Vagina (tissue), 2 donors: ENCODE measurements at regions not wholly inside any gene's neighbourhood (a gene's known extent, or its start where the extent isn't known, plus 50 kb on each side); places are given as distances from the start of the nearest gene placed in this dataset.

Experiments
- DNase-seq, 2 donors: peaks; one replicate each; pipeline ENCODE4 v3.0.0-alpha.2; 2017; ENCODE audit errors: extremely low spot score in 2 of 2
- H3K27ac ChIP-seq: fragments of 200-600 bp; sonication (generic); one replicate; pipeline ENCODE4 v1.5.1; 2019
- H3K27me3 ChIP-seq: fragments of 200-600 bp; sonication (generic); one replicate; pipeline ENCODE4 v1.5.1; 2019
- H3K36me3 ChIP-seq, 2 donors: fragments of 200-600 bp; sonication (generic); one replicate each; pipeline ENCODE4 v1.5.1; 2017 to 2019
- H3K4me1 ChIP-seq: fragments of 200-600 bp; sonication (generic); one replicate; pipeline ENCODE4 v1.5.1; 2019
- H3K4me3 ChIP-seq, 2 donors: fragments of 200-600 bp; sonication (generic); 1 replicate in 1 of 2; 2 replicates in 1 of 2; pipeline ENCODE4 v1.5.1; 2016 to 2019
- H3K9me3 ChIP-seq: fragments of 200-600 bp; sonication (generic); one replicate; pipeline ENCODE4 v1.5.1; 2019
- POLR2A ChIP-seq, 2 donors: fragments of 450-650 bp; IDR thresholded peaks; one replicate each; pipeline ENCODE4 v1.6.1; 2017; ENCODE audit warnings: antibody characterized with exemption in 2 of 2, mild to moderate bottlenecking in 2 of 2, moderate library complexity in 2 of 2
- POLR2AphosphoS5 ChIP-seq, 2 donors: sonication (generic); formaldehyde crosslinking; IDR thresholded peaks; one replicate each; pipeline ENCODE4 v1.9.0; 2017; ENCODE audit warnings: antibody characterized with exemption in 2 of 2, mild to moderate bottlenecking in 2 of 2, low read depth in 1 of 2; ENCODE audit not compliant: insufficient read depth in 1 of 2
- intact Hi-C: fragments of 100-400 bp; cut with DNase I; formaldehyde crosslinking; loops from one replicate; pipeline ENCODE4 v1.15.1; 2023
- TF ChIP-seq, protein P1 (sequence below), 3 experiments: fragments of 450-650 bp in 2 of 3; fragments of 200-600 bp in 1 of 3; sonication (generic) in 1 of 3; IDR thresholded peaks; one replicate each; pipeline ENCODE4 v1.5.1; 2017 to 2019; ENCODE audit warnings: antibody characterized with exemption in 3 of 3, mild to moderate bottlenecking in 2 of 3, moderate library complexity in 2 of 3

DNA sequence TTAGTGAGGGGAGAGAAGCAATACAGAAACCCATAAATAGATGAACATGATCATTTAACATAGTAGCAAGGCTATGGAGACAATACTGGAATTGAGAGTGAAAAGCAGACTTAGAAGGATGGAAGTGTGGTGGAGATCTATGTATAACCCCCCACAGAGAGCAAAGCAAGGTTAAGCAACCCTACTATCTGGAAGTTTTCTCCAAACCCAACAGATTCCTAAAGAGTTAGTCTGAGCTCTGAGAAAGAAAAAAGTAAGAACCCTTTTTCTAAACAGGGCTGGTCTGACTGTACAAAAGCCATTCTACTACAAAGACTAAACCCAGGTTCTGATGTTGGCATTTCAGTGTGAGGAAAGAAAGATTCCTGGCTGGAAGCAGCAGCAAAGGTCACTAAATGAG lies 153.2 kb downstream of the WNT5A start:
- Histone ChIP-seq H3K27me3 (no peaks in the 10 kb centered on the region), H3K4me3 (no peak overlapping the region), H3K9me3 (no peaks in the 10 kb centered on the region), H3K36me3 (no peaks in the 10 kb centered on the region), H3K27ac (no peak overlapping the region), H3K4me1 (no peaks in the 10 kb centered on the region)
- intact Hi-C loops = no loop called here
- no peak for DNase-seq
- no peak for TF ChIP-seq POLR2AphosphoS5 (IDR thresholded peaks at IDR 0.05; ENCODE audit: insufficient read depth in 1 of 2, low read depth in 1 of 2)
- TF ChIP-seq, protein P1, sequence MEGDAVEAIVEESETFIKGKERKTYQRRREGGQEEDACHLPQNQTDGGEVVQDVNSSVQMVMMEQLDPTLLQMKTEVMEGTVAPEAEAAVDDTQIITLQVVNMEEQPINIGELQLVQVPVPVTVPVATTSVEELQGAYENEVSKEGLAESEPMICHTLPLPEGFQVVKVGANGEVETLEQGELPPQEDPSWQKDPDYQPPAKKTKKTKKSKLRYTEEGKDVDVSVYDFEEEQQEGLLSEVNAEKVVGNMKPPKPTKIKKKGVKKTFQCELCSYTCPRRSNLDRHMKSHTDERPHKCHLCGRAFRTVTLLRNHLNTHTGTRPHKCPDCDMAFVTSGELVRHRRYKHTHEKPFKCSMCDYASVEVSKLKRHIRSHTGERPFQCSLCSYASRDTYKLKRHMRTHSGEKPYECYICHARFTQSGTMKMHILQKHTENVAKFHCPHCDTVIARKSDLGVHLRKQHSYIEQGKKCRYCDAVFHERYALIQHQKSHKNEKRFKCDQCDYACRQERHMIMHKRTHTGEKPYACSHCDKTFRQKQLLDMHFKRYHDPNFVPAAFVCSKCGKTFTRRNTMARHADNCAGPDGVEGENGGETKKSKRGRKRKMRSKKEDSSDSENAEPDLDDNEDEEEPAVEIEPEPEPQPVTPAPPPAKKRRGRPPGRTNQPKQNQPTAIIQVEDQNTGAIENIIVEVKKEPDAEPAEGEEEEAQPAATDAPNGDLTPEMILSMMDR (IDR thresholded peaks at IDR 0.05) = no peak
- no peak for TF ChIP-seq POLR2A (IDR thresholded peaks at IDR 0.05)

DNA sequence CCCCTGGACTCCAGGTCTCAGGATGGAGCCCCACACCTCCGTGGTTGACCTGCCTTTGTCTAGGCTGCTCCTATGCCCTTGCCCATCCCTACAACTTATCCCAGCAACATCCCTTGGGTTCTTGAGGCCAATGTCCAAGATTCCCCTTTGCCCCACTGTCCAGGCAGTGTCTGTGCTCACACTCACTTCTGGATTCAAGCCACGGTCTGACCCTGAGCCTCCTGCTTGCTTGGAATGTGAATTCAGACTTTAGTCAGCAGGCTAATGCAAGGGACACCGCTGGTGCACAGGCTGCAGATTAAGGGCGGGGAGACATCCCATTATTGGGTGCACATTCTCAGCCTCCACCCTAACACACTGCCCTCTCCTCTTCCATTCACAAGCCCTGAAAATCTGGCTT lies 154.1 kb downstream of the WNT5A start:
- no peaks in the 10 kb centered on the region for H3K36me3 ChIP-seq
- H3K4me1 ChIP-seq = no peaks in the 10 kb centered on the region
- H3K9me3 ChIP-seq = no peaks in the 10 kb centered on the region
- no peak overlapping the region for H3K27ac ChIP-seq
- no peak overlapping the region for H3K4me3 ChIP-seq
- intact Hi-C loops = no loop called here
- TF ChIP-seq POLR2A (IDR thresholded peaks at IDR 0.05) (no peak), POLR2AphosphoS5 (IDR thresholded peaks at IDR 0.05; ENCODE audit: insufficient read depth in 1 of 2, low read depth in 1 of 2) (no peak)
- TF ChIP-seq, protein P1 (IDR thresholded peaks at IDR 0.05) = no peak
- peak in 1 of 2 donors; percentile 69 for DNase-seq
- H3K27me3 ChIP-seq = no peaks in the 10 kb centered on the region

DNA sequence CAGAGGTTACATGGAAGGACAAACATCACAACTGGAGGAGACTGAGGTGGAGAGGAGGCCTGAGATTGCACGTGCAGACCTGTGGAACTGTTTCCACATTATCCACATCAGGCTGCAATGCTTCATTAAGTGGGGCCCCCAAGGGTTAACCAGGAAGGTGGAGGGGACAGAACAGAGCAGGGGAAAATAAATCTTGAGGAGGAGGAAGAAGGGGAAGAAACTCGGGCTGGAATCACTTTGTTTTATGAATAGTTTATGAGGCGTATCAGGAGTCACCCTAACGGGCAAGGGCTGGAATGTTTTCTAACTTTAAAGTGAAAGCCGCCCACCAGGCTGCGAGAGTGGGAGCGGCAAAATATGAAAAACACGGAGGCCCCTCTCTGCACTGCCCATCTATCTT lies 154.9 kb downstream of the WNT5A start:
- no peak for DNase-seq
- intact Hi-C loops = no loop called here
- no peak overlapping the region for H3K27ac ChIP-seq

DNA sequence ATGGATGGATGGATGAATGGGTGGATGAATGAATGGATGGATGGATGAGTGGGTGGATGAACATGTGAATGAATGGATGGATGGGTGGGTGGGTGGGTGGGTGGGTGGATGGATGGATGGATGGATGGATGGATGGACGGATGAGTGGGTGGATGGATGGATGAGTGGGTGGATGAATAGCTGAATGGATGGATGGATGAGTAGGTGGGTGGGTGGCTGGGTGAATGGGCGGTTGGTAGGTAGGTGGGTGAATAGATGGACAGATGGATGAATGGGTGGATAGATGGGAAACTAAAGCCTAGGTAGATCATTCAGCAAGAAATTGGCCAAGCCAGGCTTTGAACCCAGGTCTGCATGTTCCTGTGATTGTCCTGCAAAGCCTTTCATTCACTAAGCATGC lies 155.6 kb downstream of the WNT5A start:
- Histone ChIP-seq H3K27ac (no peak overlapping the region), H3K9me3 (no peaks in the 10 kb centered on the region), H3K36me3 (no peaks in the 10 kb centered on the region), H3K4me1 (no peaks in the 10 kb centered on the region), H3K4me3 (no peak overlapping the region), H3K27me3 (no peaks in the 10 kb centered on the region)
- intact Hi-C loops = no loop called here
- TF ChIP-seq, protein P1 (IDR thresholded peaks at IDR 0.05) = no peak
- no peak for TF ChIP-seq POLR2A (IDR thresholded peaks at IDR 0.05)
- TF ChIP-seq POLR2AphosphoS5 (IDR thresholded peaks at IDR 0.05; ENCODE audit: insufficient read depth in 1 of 2, low read depth in 1 of 2) = no peak
- DNase-seq = no peak

More for the DNA sequence above, 154.9 kb downstream of the WNT5A start:
- H3K27me3 ChIP-seq = no peaks in the 10 kb centered on the region
- TF ChIP-seq POLR2A (IDR thresholded peaks at IDR 0.05) = no peak
- TF ChIP-seq, protein P1 (IDR thresholded peaks at IDR 0.05) = no peak
- no peak for TF ChIP-seq POLR2AphosphoS5 (IDR thresholded peaks at IDR 0.05; ENCODE audit: insufficient read depth in 1 of 2, low read depth in 1 of 2)
- no peaks in the 10 kb centered on the region for H3K9me3 ChIP-seq
- no peaks in the 10 kb centered on the region for H3K36me3 ChIP-seq
- no peak overlapping the region for H3K4me3 ChIP-seq
- H3K4me1 ChIP-seq = no peaks in the 10 kb centered on the region

DNA sequence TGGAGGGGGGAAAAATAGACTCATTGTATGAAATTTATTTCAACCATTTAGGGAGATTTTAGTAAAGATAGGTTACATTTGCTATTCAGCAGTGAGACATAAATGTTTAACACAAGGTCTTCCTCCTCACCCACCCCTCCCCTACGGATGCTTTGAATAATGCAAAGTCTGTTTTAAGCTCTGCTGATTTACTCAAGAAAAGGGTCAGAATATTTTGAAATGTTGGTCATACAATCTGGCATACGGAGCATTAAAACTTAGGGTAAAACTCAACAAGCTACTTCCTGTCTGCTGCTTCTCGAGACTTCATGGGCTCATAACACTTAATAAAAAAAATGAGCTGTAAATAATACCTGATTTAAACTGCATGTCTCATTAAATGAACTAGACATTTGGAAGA lies 156.3 kb downstream of the WNT5A start:
- Histone ChIP-seq H3K27me3 (no peaks in the 10 kb centered on the region), H3K9me3 (no peaks in the 10 kb centered on the region), H3K36me3 (no peaks in the 10 kb centered on the region), H3K27ac (no peak overlapping the region), H3K4me3 (no peak overlapping the region), H3K4me1 (no peaks in the 10 kb centered on the region)
- intact Hi-C loops = no loop called here
- TF ChIP-seq POLR2A (IDR thresholded peaks at IDR 0.05) (no peak), POLR2AphosphoS5 (IDR thresholded peaks at IDR 0.05; ENCODE audit: insufficient read depth in 1 of 2, low read depth in 1 of 2) (no peak)
- TF ChIP-seq, protein P1 (IDR thresholded peaks at IDR 0.05) = no peak
- no peak for DNase-seq
